NCI-H1092 (cell line): ENCODE measurements at regions not wholly inside any gene's neighbourhood (a gene's known extent, or its start where the extent isn't known, plus 50 kb on each side); places are given as distances from the start of the nearest gene placed in this dataset.

Experiments
- DNase-seq: peaks from one replicate; lab custom pipeline; 2025; lab: John Stamatoyannopoulos, UW

DNA sequence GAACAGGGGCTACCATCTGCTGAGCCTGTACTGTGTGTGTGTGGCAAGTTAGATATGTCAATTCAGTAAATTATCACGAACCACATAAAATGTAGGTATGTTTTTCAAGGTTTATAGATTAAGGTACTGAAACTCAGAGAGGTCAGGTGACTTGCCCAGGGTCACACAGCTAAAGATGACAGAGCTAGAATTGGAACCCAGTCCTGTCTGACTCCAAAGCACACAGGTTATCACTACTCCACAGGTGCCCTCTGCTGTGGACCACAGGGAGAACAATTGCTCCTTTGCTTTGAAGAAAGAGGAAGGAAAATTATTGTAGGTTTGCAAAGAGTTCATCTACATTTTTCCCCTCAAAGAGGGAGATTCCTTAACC lies 229.7 kb upstream of the AGAP1 start:
- no peak for DNase-seq

DNA sequence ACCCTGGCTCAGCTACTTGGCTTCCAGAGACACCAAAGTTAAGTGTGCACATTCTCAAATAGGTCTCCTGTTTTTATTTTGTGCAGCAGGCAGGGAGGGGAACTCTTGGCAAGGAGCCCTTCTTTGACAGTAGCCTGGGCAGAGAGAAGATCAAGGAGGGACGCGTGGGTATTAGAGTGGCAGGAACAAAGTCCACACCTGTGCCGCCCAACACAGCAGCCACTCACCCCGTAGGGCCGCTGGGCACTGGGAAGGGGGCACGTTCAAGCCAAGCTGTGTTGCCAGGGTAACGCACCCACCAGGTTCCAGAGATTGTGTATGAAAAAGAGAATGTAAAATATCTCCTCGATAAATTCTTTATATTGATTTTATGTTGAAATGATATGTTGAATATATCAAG lies 229.3 kb upstream of the AGAP1 start:
- no peak for DNase-seq

DNA sequence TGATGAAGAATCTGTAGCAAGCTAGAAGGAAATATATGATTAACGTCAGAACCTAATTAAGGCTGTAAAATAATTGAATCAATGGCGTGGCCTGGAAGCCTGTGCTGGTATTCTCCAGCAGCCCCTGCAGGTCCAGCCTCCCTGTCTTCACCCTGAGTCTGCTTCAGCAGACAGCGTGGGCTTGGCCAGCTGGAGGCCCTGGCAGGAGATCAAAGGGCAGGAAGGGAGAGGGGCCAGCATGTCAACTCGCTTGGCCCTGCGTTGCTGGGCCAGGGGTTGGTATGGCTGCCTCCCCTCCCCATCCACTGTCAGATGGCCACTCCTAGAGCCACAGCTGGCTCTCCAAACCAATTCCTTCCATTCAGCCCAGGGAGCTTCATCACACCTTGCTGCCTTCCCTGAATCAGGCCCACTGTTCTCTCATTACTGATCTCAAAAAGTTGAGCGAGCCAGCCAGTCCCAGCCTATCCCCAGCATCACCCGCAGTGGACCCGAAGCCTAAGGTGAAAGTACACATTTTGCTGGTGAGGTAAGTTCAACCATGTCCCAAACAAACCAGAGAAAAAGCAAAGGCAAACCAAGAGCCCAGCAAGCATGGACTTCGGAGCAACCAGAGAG lies 228.4 kb upstream of the AGAP1 start:
- no peak for DNase-seq

DNA sequence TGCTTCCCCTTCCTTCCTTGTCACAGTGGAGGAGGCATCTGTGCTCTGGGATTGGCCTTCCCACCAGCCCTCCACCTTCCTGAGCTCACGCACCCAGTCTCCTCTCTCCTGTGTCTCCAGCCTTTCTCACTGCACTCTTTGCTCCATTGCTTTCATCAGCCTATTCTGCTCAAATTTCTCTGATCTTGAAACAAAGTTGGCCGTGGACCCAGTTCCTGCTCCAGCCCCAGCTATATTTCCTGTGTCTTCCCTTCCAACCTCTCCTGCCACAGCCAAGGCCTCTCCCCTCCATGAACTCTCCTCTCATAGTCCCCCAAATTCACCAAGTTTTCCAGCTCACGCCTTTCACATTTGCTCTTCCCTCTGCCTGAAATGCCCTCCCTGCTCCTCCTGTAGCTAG lies 226.6 kb upstream of the AGAP1 start:
- no peak for DNase-seq

DNA sequence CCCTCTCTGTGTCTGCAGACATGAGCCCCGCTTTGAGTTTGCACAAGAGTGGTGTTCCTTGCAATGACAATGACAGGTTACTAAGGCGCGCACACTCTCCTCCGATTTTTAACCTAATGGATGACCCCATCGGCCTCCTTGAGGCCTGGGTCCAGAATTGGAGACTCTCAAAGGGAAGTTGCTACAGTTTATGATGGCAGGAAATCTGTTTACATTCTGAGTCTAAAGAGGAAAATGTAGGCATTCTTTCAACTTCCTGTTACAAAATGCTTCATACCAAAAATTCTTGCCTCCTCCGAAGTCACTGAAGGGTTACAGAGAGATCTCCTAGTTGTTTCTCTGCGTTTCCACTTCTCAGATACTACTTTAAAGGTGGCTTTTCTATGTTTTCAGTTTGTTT lies 225.3 kb upstream of the AGAP1 start:
- no peak for DNase-seq

DNA sequence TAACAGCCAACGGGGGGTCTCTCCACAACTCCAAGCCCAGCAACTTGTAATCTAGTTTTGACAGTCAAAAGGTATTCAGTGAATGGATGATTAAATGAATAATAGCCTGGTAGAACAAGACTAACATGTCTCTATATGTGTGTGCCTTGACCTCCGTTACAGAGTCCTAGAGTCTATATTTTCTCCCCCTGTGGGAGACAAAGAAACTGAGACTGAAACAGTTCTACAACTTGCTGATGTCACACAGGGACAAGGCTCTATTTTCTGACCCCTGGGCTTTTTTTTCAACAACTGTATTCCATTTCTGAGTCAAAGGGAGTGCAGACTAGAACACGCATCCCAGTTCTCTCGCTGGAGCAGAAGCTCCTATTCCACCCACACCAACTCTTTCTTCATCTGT lies 223.6 kb upstream of the AGAP1 start:
- no peak for DNase-seq

DNA sequence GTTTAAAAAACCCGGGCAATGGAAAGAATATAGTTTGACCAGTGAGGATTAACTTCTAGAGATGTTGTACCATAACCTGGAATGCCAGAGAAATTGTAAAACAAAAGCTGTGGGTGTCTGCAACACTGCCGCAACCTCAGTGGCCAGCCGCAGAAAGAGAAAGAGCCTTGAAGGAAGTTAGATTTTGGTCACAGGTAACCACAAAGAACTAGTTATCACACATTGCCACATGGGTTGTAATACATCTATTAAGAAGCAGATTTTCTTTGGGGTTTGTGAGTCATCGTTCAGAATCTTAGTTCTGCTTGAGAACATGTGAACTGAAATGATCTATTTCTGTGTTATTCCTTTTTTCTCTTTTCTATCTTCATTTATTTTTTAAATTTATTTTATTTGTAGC lies 222.9 kb upstream of the AGAP1 start:
- DNase-seq, result no peak

DNA sequence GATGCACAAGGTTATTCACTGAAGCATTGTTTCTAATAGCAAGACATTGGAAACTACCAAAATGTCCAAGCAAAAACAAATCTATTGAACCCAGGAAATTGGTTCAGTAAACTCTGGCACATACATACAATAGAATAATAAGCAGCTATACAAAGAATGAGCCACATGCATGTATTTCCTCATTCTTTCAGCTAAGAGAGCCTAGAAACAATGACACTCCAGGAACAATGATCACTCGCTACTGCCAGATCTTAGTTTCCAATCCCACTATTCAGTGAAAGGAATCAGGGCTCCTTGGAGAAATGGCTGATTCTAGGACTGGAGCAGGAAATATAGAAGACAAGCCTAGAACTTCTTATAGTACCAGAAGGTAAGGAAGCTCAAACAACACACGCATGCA lies 221.9 kb upstream of the AGAP1 start:
- no peak for DNase-seq

DNA sequence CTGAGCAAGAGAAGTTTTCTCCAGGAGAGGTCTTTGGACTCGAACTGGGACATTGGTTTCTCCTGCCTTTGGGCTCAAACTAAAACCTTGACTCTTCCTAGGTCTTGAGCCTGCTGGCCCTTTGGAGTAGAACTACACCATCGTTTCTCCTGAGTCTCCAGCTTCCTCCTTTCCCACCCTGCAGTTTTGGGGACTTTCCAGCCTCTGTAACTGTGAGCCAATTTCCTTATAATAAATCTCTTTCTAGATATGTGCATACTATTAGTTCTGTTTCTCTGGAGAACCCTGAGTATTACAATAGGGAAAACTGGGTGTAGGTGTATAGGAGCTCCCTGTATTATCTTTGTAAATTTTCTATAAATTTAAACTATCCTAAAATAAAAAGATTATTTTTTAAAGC lies 219.8 kb upstream of the AGAP1 start:
- DNase-seq, result no peak

DNA sequence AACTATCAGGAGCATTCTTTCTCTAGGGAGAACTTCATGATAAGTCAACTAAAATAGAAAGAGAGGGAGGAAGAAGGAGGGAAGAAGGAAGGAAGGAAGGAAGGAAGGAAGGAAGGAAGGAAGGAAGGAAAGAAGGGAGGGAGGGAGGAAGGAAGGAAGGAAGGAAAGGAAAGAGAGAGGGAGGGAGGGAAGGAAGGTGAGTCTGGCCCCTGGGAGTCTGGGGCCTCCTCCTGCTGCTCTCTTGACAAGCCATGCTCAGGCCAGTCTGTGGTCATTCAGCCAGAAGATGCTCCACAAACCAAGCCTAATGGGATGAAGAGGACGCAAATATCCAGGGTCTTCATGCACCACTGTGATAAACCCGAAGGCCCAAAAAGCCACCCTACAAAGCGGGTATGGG lies 216.4 kb upstream of the AGAP1 start:
- DNase-seq, result no peak

DNA sequence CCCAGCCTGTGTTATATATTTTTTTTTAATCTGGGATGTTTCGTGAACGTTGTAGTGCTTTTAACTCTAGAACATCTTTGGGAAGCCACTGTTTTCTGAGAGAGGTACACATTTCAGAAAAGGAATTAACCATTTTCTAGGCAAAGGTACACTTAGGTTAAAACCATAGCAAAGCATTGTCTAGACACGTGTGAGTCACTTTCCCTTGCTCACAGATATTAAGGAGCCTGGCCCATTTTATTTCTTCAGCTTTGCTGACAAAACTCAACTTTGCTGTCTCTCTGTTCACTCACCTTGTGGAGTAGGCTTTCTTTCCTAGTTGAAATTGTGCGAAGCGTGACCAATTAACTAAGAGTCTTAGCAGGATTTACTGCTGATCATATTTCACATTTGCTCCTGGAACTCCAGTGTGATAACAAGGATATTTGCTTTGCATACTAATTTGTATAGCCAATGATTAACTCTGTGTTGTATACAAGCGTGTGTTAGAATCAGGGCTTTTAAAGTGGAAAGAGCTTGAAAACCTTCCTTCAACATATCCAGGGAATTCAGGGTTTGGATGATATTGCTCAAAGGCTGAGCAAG lies 215.0 kb upstream of the AGAP1 start:
- DNase-seq, result no peak

DNA sequence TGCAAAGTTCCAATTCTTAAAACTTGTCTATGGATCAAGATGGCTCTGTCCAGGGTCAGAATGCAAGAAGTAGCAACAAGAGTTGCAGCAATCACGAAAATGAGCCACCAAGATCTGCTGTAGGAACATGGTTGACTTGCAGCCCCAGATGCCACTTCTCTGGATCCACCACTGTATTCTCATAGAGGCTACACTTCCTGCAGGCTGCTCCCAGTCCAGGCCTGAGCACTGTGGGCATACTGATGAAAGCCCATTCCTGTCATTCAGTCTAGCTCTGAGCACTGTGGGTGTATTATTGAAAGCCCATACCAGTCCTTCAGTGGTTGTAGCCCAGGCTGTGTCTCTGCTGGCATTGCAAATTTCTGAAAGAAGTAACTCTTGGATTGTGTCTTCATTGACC lies 213.9 kb upstream of the AGAP1 start:
- DNase-seq, result no peak

DNA sequence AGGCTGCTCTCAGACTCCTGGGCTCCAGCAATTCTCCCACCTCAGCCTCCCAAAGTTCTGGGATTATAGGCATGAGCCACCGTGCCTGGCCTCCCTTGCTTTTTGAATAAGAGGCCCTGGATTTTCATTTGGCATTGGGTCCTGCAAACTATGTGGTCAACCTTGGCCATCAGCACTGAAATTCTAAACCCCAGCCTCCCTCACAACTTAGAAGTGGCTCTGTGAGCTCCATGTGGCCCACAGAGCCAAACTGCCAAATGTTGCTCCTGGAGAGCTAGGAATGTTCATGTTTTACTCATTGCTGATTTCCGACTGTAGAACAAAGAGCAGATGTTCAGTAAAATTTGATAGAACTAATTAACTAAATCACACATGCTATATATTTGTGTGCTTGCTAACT lies 210.6 kb upstream of the AGAP1 start:
- no peak for DNase-seq

DNA sequence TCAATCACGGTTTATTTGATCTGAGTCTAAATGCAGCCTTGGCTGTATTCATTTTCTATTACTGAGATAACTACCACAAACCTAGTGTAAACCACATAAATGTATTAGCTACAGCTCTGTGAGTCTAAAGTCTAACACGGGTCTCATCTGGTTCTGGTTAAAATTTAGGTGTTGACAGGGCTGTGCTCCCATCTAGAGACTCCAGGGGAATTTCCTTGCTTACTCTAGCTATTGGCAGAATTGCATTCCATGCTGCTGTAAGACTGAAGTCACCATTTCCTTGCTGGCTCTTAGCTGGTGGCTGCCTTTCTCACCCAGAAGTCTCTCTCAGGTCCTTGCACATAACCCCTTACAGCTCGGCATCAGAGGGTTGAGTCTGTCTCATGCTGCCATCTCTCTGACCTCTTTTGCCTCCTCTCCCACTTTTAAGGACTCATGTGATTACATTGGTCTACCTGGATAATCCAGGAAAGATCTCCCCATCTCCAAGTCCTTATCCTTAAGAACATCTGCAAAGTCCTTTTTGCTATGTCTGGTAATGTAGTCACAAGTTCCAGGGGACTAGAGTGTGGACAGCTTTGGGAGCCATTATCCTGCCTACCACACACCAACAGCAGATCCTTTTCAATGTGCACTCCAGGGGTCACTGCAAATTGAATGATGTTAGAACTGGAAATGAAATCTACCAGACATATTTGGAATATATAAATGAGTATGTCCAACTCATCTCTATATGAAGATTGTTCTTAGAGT lies 207.0 kb upstream of the AGAP1 start:
- DNase-seq, result no peak

DNA sequence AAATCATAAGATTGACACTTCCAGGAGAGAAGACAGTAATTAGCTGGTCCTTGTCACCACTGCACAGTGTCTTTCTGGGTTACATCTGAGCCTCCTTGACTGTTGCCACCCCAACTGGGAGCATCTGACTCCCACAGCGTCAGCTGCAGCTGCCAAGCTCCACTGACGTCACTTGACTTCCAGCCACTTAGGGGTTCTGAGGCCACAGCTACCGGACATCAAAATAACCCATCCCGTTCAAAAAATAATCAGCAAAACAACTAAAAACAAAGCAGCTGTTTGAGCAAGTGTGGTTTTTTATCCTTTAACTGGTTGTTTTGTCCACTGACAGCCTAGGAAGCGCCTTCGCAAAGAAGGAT lies 206.5 kb upstream of the AGAP1 start:
- DNase-seq, result no peak

DNA sequence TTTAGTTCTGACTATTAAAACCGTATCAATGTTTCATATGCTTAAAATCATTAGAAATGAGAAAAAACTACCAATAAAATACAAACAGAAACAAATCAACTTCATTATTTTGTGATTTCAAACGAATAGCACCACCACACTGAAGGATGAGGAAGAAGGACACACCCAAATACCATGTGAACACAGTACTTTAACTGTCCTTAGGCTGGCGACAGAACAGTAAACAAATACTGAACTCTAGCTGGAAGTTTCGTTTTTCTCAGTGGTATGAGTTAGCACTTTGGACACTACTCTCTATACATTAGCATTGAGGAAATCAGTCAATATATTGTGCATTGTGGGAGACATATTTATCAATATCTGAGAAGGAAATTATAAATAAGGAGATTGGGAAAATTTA lies 202.4 kb upstream of the AGAP1 start:
- DNase-seq, result no peak

DNA sequence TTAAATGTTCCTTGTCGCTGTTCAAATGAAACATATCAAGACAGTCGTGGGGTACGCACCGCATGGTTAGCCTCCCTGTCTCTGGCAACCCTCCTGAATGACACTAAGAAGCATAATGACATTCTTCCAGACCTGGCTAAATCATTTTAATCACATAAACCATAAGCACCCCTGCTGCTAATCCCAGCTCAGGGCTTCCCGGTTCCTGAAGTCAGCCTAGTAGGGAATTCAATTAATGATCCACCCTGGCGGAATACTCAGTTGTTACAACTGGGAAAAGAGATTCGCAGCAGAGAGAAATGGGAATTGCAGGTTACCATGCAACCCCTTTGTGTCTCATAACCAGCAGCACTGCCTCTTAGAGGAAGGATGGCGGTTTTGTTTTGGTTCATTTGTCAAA lies 200.8 kb upstream of the AGAP1 start:
- no peak for DNase-seq

DNA sequence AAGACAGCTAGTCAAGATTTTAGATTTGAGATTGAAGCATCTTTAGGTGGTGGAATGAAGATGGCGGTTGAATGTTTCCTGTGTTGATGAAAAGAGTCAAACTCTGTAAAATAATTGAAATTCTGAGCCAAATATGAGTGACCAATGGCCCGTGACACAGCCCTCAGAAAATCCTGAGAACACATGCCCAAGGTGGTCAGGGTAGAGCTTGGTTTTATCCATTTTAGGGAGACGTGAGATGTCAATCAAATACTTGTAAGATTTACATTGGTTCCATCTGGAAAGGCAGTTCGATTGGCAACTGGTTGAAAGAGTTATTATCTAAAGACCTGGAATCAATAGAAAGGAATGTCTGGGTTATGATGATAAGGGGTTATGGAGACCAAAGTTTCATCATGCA lies 198.0 kb upstream of the AGAP1 start:
- no peak for DNase-seq

DNA sequence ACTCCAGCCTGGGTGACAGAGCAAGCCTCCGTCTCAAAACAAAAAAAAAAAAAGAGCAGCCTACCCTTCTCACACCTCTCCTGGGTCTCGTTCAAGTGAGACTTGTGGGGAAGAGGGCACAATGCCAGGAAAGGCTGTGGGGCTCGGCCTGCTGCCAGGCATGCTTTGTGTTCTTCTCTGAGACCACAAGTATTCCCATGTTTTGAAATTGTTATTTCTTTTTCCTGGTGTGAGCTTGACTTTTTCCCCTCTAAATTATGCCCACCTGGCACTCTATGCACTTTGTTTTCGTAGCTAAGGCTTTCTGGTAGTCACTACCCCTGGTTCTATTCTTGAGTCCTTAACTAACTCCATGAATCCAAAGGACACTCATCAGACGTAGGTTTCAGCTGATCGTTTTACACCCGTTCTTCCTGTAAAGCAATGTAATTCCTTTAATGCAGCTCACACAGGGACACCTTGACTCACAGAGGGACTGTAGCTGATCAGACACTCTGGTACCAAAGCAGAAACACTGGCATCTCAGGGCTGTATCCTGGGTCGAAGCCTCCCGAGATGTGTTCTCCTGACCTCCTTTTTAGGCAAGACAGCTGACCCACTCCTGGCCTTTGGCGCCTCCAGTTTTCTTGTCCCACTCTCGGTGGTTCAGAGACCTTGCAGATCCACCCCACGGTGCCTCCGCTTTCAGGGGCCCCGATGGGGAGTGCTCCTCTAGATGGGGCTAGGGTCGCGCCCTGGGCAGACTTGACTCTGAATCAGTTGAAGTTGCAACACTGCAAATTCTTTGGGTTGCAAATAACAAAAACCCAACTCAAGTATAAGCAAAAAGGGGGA lies 193.3 kb upstream of the AGAP1 start:
- DNase-seq, result peak; percentile 1

DNA sequence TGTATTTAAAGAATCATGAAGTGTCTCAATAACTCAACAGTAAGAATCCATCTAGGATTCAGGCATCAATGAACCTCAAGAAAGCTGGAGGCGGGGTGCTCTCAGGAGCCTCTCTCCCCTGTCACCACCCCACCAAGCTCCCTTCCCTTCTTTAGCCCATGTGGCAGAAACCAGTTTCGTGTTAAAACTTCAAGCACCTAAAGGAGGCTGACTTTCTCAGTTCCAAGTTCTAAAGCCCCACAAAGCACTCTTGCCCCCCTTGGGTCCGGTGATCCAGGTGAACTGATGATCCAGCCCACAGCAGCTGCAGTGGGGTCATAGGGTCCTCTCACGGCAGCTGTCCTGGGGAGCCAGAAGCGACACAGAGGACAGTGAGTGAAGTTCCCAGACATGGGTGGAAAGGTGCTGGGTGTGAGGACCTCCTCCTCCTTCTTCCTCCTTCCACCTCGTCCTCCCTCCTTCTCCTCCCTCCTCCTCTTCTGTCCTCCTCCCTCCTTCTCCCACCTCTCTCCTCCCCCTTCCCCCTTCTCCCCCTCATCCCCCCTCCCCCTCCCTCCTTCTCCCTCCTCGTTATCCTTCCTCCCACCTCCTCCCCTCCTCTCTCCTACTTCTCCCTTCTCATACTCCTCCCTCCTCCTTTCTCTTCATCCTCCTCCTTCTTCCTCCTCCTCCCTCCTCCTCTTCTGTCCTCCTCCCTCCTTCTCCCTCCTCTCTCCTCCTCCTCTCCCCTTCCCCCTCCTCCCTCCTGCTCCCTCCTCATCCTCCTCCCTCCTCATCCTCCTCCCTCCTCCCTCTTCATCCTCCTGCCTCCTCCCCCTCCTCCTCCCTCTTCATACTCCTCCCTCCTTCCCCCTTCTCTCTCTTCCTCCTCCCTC lies 192.4 kb upstream of the AGAP1 start:
- no peak for DNase-seq

DNA sequence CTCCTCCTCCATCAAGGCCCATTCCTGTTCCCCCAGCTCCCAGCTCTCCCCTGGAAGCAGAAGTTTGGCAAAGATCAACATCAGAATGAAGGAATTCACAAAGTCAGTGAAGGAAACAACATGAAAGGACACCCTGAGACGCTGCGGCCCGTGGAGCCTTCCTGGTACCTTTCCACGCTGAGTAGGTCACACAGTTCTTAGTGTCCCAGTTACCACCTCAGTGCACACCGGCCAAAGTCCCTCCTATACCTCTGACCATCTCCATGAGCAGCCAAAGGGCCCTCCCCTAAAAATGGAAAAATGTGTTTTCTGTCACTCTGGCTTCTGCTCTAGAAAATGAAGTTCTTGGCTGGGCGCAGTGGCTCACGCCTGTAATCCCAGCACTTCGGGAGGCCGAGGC lies 191.6 kb upstream of the AGAP1 start:
- DNase-seq, result no peak
